ENCODE measurements at regions not wholly inside any gene's neighbourhood (a gene's known extent, or its start where the extent isn't known, plus 50 kb on each side); places are given as distances from the start of the nearest gene placed in this dataset.

DNA sequence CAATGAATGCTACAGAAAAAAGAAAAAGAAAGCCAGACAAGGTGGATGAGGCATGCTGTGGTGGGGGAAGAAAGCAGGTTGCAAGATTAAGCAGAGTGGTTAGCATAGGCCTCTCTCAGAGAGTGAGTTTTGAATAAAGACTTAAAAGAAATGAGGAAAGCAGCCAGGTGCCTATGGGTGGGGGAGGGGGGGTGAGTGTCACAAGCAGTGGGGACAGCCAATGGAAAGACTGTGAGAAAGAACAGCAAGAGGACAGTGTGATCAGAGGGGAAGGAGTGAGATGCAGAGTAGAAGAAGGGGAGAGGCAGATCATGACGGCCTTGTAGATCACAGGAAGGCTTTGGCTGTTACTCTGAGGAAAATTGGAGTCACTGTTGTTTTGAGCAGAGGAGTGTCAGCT lies 162.5 kb downstream of the SOX3 start:
- H3K27me3 ChIP-seq = no peaks in the 10 kb centered on the region
- TF ChIP-seq, protein P1, sequence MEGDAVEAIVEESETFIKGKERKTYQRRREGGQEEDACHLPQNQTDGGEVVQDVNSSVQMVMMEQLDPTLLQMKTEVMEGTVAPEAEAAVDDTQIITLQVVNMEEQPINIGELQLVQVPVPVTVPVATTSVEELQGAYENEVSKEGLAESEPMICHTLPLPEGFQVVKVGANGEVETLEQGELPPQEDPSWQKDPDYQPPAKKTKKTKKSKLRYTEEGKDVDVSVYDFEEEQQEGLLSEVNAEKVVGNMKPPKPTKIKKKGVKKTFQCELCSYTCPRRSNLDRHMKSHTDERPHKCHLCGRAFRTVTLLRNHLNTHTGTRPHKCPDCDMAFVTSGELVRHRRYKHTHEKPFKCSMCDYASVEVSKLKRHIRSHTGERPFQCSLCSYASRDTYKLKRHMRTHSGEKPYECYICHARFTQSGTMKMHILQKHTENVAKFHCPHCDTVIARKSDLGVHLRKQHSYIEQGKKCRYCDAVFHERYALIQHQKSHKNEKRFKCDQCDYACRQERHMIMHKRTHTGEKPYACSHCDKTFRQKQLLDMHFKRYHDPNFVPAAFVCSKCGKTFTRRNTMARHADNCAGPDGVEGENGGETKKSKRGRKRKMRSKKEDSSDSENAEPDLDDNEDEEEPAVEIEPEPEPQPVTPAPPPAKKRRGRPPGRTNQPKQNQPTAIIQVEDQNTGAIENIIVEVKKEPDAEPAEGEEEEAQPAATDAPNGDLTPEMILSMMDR (IDR thresholded peaks at IDR 0.05) = no peak
- H3K9me3 ChIP-seq = no peaks in the 10 kb centered on the region
- no peaks in the 10 kb centered on the region for H3K36me3 ChIP-seq
- ATAC-seq (no peak), DNase-seq (no peak)
- intact Hi-C loops (cut with DNase I) = no loop called here
- no peak overlapping the region for H3K27ac ChIP-seq
- no peaks in the 10 kb centered on the region for H3K4me1 ChIP-seq
- no peak overlapping the region for H3K4me3 ChIP-seq

DNA sequence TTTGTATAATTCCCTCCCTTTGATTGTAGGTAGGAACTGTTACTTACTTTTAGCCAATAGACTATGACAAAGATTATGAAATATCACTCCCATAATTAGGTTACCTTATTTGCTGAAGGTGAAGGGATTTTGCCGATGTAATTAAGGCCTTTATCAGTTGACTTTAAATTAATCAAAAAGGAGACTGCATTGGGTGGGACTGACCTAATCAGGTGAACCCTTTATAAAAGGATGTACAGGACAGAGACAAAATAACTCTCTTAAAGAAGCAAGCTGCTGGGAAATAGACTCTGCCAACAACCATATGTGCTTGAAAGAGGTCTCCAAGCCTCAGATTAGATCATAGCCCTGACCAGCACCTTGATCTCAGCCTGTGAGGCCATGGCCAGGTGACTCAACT lies 167.6 kb downstream of the SOX3 start:
- no peaks in the 10 kb centered on the region for H3K4me1 ChIP-seq
- no peak overlapping the region for H3K27ac ChIP-seq
- H3K4me3 ChIP-seq = no peak overlapping the region
- TF ChIP-seq, protein P1 (IDR thresholded peaks at IDR 0.05) = no peak
- DNase-seq = no peak
- H3K36me3 ChIP-seq = no peaks in the 10 kb centered on the region
- intact Hi-C loops (cut with DNase I) = no loop called here
- no peak for ATAC-seq
- no peaks in the 10 kb centered on the region for H3K9me3 ChIP-seq
- no peaks in the 10 kb centered on the region for H3K27me3 ChIP-seq

DNA sequence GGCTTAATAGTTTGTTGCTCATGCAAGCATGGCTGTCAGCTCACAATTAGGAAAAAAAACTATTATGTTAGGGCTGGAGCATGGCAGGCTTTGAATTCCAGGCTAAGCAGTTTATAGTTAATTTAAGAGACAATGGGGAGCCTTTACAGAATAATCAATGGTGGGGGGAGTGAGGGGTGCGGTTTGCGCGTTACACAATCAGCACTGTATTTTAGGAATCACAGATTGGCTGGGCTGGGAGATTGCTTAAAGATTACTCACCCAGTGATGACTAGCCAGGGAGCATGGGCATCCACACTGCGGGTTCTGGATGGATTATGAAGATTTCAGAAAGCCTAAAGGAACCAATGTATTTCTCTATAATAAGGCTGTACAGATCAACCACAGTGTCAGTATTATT lies 186.6 kb downstream of the SOX3 start:
- no peaks in the 10 kb centered on the region for H3K9me3 ChIP-seq
- ATAC-seq = no peak
- no peaks in the 10 kb centered on the region for H3K27me3 ChIP-seq
- no peaks in the 10 kb centered on the region for H3K4me1 ChIP-seq
- H3K27ac ChIP-seq = no peak overlapping the region
- no peaks in the 10 kb centered on the region for H3K36me3 ChIP-seq
- intact Hi-C loops (cut with DNase I) = no loop called here
- TF ChIP-seq, protein P1 (IDR thresholded peaks at IDR 0.05) = no peak
- no peak overlapping the region for H3K4me3 ChIP-seq
- no peak for DNase-seq

DNA sequence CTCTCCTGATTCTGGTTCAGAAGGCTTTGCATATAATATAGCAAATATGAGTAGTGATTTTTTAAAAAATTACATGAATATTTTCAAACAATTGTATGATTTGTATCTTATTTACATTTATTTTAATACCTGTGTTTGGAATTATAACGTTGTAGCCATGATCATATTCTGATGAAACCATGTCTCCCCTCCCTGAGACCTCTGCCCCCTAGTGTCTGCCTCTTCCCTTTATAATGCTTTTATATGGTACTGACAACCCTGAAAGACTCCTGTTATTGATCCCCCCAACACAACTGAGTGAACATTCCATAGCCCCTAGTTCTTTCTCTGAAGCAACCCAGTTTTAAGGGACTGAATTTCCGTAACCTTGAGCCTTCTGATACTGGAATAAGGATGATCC lies 187.4 kb downstream of the SOX3 start:
- Histone ChIP-seq H3K36me3 (no peaks in the 10 kb centered on the region), H3K9me3 (no peaks in the 10 kb centered on the region), H3K27ac (no peak overlapping the region), H3K4me3 (no peak overlapping the region), H3K4me1 (no peaks in the 10 kb centered on the region), H3K27me3 (no peaks in the 10 kb centered on the region)
- no peak for ATAC-seq
- no peak for DNase-seq
- TF ChIP-seq, protein P1 (IDR thresholded peaks at IDR 0.05) = no peak
- intact Hi-C loops (cut with DNase I) = no loop called here

DNA sequence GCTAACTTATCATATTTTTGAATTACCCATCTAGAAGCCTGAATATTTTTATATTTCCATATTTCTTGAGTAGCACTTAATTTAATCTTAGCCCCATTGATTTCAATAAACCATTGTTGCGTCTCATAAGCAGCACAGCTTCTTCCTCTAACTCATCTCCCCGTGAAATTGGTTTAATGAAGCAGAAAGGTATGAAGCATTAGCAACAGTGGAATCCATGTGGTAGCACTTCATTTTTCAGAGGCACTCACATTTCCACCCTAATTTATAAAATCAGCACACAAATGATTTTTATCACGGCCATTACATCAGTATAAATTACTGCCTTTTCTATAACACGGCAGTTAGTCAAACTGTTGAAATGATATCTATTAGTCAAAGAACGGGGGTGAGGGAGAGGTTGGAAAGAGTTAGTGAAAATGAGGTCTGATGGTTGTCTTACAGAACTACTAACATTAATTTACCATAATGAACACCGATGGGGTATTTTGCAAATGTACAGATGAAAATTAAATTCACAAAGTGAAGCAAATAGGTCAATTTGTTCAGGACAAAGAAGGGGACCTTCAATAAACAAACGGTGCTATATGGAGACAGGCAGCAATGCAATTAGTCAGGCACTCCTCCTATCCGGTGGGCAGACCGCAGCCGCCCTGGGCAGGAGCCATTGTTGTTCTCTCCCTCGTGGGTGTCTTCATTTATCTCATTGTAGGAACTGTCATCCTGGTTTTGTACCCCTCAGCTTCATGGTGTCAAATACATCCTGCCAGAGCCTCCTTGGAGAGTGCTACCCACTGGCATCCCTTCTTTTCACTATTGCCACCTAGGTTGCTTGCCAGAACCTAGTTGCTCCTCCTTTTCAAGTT lies 205.7 kb downstream of the SOX3 start:
- Histone ChIP-seq H3K9me3 (no peaks in the 10 kb centered on the region), H3K27me3 (no peaks in the 10 kb centered on the region), H3K4me3 (no peak overlapping the region), H3K4me1 (no peaks in the 10 kb centered on the region), H3K36me3 (no peaks in the 10 kb centered on the region), H3K27ac (no peak overlapping the region)
- intact Hi-C loops (cut with DNase I) = no loop called here
- DNase-seq = no peak
- no peak for ATAC-seq
- TF ChIP-seq, protein P1 (IDR thresholded peaks at IDR 0.05) = no peak

All from upper lobe of right lung (tissue), 1 donor.